Activated naive CD4-positive, alpha-beta T cell treated with anti-CD3 and anti-CD28 coated beads, Interleukin-2, amount 50 U/mL, for 24 hours (primary cell): ENCODE measurements at regions not wholly inside any gene's neighbourhood (a gene's known extent, or its start where the extent isn't known, plus 50 kb on each side); places are given as distances from the start of the nearest gene placed in this dataset.

Experiments used
- H3K27ac Mint-ChIP-seq: one replicate; pipeline ENCODE4 v1.8.0; 2021; ENCODE audit warnings: mild to moderate bottlenecking, mixed read lengths
- H3K27me3 Mint-ChIP-seq: one replicate; pipeline ENCODE4 v1.8.0; 2021; ENCODE audit warnings: mixed read lengths
- H3K36me3 Mint-ChIP-seq: one replicate; pipeline ENCODE4 v1.8.0; 2021; ENCODE audit warnings: mixed read lengths
- H3K4me1 Mint-ChIP-seq: one replicate; pipeline ENCODE4 v1.8.0; 2021; ENCODE audit warnings: mixed read lengths
- H3K4me3 Mint-ChIP-seq: one replicate; pipeline ENCODE4 v1.8.0; 2021; ENCODE audit warnings: mild to moderate bottlenecking, mixed read lengths
- H3K9me3 Mint-ChIP-seq: one replicate; pipeline ENCODE4 v1.8.0; 2021; ENCODE audit warnings: mixed read lengths

- Mint-ChIP-seq H3K4me3 (no peak overlapping the region), H3K27ac (no peak overlapping the region), H3K9me3 (no peaks in the 10 kb centered on the region), H3K36me3 (no peaks in the 10 kb centered on the region), H3K27me3 (no peaks in the 10 kb centered on the region), H3K4me1 (no peaks in the 10 kb centered on the region)
Observed at GRCh38 chr16:54720259-54720658, 210.4 kb upstream of the IRX5 start.

- H3K36me3 Mint-ChIP-seq = no peaks in the 10 kb centered on the region
- H3K27ac Mint-ChIP-seq = no peak overlapping the region
- H3K9me3 Mint-ChIP-seq = no peaks in the 10 kb centered on the region
- no peaks in the 10 kb centered on the region for H3K4me1 Mint-ChIP-seq
- no peaks in the 10 kb centered on the region for H3K27me3 Mint-ChIP-seq
- no peak overlapping the region for H3K4me3 Mint-ChIP-seq
Observed at GRCh38 chr16:54719624-54720023, 211.0 kb upstream of the IRX5 start.

- H3K4me1 Mint-ChIP-seq = no peaks in the 10 kb centered on the region
- no peaks in the 10 kb centered on the region for H3K9me3 Mint-ChIP-seq
- H3K36me3 Mint-ChIP-seq = no peaks in the 10 kb centered on the region
- no peaks in the 10 kb centered on the region for H3K27me3 Mint-ChIP-seq
- no peak overlapping the region for H3K27ac Mint-ChIP-seq
- H3K4me3 Mint-ChIP-seq = no peak overlapping the region
Observed at GRCh38 chr16:54718376-54718775, 212.3 kb upstream of the IRX5 start.

DNA sequence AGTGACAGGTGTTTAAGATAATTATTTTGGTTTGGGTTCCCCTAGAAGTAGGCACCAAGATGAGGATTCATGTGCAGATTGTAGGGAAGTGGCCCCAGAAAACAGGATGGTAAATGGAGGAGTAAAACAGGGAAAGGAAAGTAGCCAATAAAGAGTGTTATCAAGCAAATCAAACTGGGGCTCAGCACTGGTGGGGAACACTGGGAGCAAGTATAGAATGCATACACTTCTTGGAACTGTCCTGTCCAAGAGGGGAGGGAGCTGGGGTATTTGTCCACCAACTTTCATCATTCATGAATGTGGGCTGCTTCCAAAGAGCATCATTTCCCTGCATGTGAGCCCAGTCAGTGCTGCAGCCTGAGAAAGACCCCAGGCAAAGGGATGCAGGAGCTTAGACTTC lies 215.7 kb upstream of the IRX5 start:
- Mint-ChIP-seq H3K9me3 (no peaks in the 10 kb centered on the region), H3K27me3 (no peaks in the 10 kb centered on the region), H3K4me1 (no peaks in the 10 kb centered on the region), H3K36me3 (no peaks in the 10 kb centered on the region), H3K27ac (no peak overlapping the region), H3K4me3 (no peak overlapping the region)

GRCh38 chr16:54712866-54713265 lies 217.8 kb upstream of the IRX5 start:
- Mint-ChIP-seq H3K36me3 (no peaks in the 10 kb centered on the region), H3K4me3 (no peak overlapping the region), H3K27ac (no peak overlapping the region), H3K9me3 (no peaks in the 10 kb centered on the region), H3K27me3 (no peaks in the 10 kb centered on the region), H3K4me1 (no peaks in the 10 kb centered on the region)

DNA sequence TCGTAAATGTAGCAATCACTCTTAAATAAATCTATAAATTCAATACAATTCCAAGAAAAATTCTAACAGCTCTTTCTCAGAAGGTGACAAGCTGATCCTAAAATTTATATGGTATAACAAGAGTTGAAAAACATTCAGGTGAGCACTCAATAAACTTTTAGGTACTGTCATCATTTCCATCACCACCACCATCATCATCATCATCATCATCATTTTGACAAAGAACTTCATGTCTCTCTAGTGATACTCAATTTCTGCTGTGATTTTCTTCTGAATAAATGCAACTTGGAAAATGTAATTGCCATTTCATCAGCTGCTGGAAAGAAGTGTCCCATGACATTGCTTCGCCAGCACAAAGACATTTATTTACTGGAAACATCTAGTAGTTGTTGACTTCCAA lies 222.9 kb upstream of the IRX5 start:
- H3K4me3 Mint-ChIP-seq = no peak overlapping the region
- H3K9me3 Mint-ChIP-seq = no peaks in the 10 kb centered on the region
- H3K36me3 Mint-ChIP-seq = no peaks in the 10 kb centered on the region
- H3K27ac Mint-ChIP-seq = no peak overlapping the region
- no peaks in the 10 kb centered on the region for H3K27me3 Mint-ChIP-seq
- H3K4me1 Mint-ChIP-seq = no peaks in the 10 kb centered on the region

- H3K4me3 Mint-ChIP-seq = no peak overlapping the region
- no peaks in the 10 kb centered on the region for H3K4me1 Mint-ChIP-seq
- H3K36me3 Mint-ChIP-seq = no peaks in the 10 kb centered on the region
- no peaks in the 10 kb centered on the region for H3K27me3 Mint-ChIP-seq
- H3K9me3 Mint-ChIP-seq = no peaks in the 10 kb centered on the region
- no peak overlapping the region for H3K27ac Mint-ChIP-seq
Observed at GRCh38 chr16:54706406-54706805, 224.3 kb upstream of the IRX5 start.

DNA sequence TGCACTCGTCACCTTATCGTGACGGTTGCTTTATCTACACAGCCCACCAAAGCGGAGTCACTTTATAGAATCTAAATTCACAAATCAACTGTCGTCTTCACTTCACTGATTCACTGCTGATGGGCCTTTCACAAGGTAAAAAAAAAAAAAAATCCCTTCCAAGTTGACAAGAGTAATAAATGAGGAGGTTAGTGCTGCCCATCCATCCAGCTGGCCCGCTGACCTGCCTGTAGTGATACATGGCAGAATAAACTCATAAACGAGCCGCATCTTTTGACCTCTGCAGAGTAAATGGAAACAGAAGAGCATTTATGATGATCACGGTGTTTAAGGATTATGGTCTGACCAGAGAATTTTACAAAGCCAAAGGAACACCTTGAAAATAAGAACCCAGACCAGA lies 227.3 kb upstream of the IRX5 start:
- H3K36me3 Mint-ChIP-seq = no peaks in the 10 kb centered on the region
- no peak overlapping the region for H3K4me3 Mint-ChIP-seq
- peaks cover 1% of the 10 kb centered on the region for H3K27me3 Mint-ChIP-seq
- H3K9me3 Mint-ChIP-seq = no peaks in the 10 kb centered on the region
- H3K27ac Mint-ChIP-seq = no peak overlapping the region
- no peaks in the 10 kb centered on the region for H3K4me1 Mint-ChIP-seq

DNA sequence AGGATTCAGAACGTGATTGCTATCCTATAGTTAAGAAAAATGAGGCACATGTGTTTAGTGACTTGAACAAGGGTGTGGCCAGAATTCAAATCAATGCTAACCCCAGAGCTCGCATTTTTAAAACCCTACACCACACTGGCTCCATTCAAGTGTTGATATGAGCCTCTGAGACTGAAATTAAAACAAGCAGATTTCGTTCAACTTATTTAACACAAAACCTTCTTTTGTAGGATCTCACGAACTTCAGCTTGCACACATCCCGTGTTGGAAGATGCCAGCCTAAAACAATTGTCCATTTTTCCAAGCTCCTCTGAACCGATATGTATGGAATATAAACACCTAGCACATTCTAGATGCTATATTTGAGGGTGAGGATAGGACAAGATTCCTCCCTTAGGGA lies 231.0 kb upstream of the IRX5 start:
- H3K27me3 Mint-ChIP-seq = peaks cover 5% of the 10 kb centered on the region
- no peaks in the 10 kb centered on the region for H3K9me3 Mint-ChIP-seq
- H3K27ac Mint-ChIP-seq = no peak overlapping the region
- no peak overlapping the region for H3K4me3 Mint-ChIP-seq
- no peaks in the 10 kb centered on the region for H3K36me3 Mint-ChIP-seq
- H3K4me1 Mint-ChIP-seq = no peaks in the 10 kb centered on the region

- Mint-ChIP-seq H3K4me3 (no peak overlapping the region), H3K27ac (no peak overlapping the region), H3K9me3 (no peaks in the 10 kb centered on the region), H3K4me1 (no peaks in the 10 kb centered on the region), H3K27me3 (peaks cover 5% of the 10 kb centered on the region), H3K36me3 (no peaks in the 10 kb centered on the region)
Observed at GRCh38 chr16:54697677-54698076, 233.0 kb upstream of the IRX5 start.

GRCh38 chr16:54696970-54697369 lies 233.7 kb upstream of the IRX5 start:
- H3K27me3 Mint-ChIP-seq = peaks cover 5% of the 10 kb centered on the region
- no peaks in the 10 kb centered on the region for H3K4me1 Mint-ChIP-seq
- H3K9me3 Mint-ChIP-seq = no peaks in the 10 kb centered on the region

DNA sequence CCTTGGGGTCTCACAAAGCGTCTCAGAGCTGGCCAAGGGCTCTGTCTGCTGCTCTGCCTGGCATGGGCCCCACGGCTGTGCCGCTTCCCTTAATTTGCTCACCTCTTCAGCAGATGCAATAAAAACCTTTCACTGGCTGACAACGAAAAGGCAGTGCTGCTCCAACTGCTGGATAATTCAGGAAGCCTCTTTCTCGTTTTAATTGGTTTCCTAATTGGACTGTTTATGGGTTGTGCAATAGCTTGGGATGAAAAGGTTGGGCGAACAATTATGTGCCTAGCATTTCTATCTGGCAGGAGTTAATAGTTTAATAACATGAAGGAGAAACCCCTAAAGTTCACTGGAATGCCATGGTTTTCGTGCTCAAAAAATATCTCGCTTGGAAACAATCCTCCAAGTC lies 234.1 kb upstream of the IRX5 start:
- Mint-ChIP-seq H3K27me3 (peaks cover 5% of the 10 kb centered on the region), H3K4me1 (no peaks in the 10 kb centered on the region)

More at GRCh38 chr16:54696970-54697369, 233.7 kb upstream of the IRX5 start:
- H3K36me3 Mint-ChIP-seq = no peaks in the 10 kb centered on the region
- H3K27ac Mint-ChIP-seq = no peak overlapping the region
- H3K4me3 Mint-ChIP-seq = no peak overlapping the region

GRCh38 chr16:54694651-54695050 lies 236.0 kb upstream of the IRX5 start:
- H3K27me3 Mint-ChIP-seq = peaks cover 5% of the 10 kb centered on the region
- H3K4me3 Mint-ChIP-seq = no peak overlapping the region
- no peaks in the 10 kb centered on the region for H3K9me3 Mint-ChIP-seq
- H3K36me3 Mint-ChIP-seq = no peaks in the 10 kb centered on the region
- no peaks in the 10 kb centered on the region for H3K4me1 Mint-ChIP-seq
- H3K27ac Mint-ChIP-seq = no peak overlapping the region

More for the DNA sequence above, 234.1 kb upstream of the IRX5 start:
- Mint-ChIP-seq H3K4me3 (no peak overlapping the region), H3K9me3 (no peaks in the 10 kb centered on the region), H3K27ac (no peak overlapping the region), H3K36me3 (no peaks in the 10 kb centered on the region)

- H3K36me3 Mint-ChIP-seq = no peaks in the 10 kb centered on the region
Observed at GRCh38 chr16:54693864-54694263, 236.8 kb upstream of the IRX5 start.

GRCh38 chr16:54690710-54691109 lies 240.0 kb upstream of the IRX5 start:
- Mint-ChIP-seq H3K9me3 (peaks cover 4% of the 10 kb centered on the region), H3K27ac (no peak overlapping the region), H3K4me3 (no peak overlapping the region), H3K4me1 (no peaks in the 10 kb centered on the region), H3K27me3 (peaks cover 3% of the 10 kb centered on the region), H3K36me3 (no peaks in the 10 kb centered on the region)

More at GRCh38 chr16:54693864-54694263, 236.8 kb upstream of the IRX5 start:
- no peak overlapping the region for H3K27ac Mint-ChIP-seq
- H3K27me3 Mint-ChIP-seq = peaks cover 5% of the 10 kb centered on the region
- no peaks in the 10 kb centered on the region for H3K4me1 Mint-ChIP-seq
- no peaks in the 10 kb centered on the region for H3K9me3 Mint-ChIP-seq
- H3K4me3 Mint-ChIP-seq = no peak overlapping the region

DNA sequence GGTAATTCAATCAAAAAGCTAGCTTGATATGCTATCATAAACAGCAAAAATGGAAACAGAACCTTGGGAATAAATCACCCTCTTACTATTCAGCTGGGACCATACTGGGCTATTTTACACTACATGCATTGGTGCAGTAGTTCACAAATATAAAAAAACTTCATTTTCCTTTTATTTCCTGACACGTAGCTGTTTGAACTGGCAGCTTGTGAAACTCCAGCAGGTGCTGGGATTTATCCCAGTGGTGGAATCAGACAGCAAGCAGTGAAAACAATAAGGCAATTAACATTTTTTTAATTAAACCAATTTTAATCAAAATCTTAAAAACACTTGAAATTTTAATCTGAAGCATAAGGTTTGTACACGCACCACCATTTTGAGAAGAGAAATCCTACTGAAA lies 240.4 kb upstream of the IRX5 start:
- Mint-ChIP-seq H3K27me3 (peaks cover 3% of the 10 kb centered on the region), H3K27ac (no peak overlapping the region), H3K36me3 (no peaks in the 10 kb centered on the region), H3K9me3 (peaks cover 4% of the 10 kb centered on the region), H3K4me3 (no peak overlapping the region), H3K4me1 (no peaks in the 10 kb centered on the region)

- Mint-ChIP-seq H3K4me1 (no peaks in the 10 kb centered on the region), H3K27me3 (peaks cover 4% of the 10 kb centered on the region), H3K4me3 (no peak overlapping the region), H3K36me3 (no peaks in the 10 kb centered on the region), H3K27ac (no peak overlapping the region), H3K9me3 (peaks cover 4% of the 10 kb centered on the region)
Observed at GRCh38 chr16:54689072-54689865, 241.4 kb upstream of the IRX5 start.
